ENCODE measurements at regions not wholly inside any gene's neighbourhood (a gene's known extent, or its start where the extent isn't known, plus 50 kb on each side); places are given as distances from the start of the nearest gene placed in this dataset.
"Not testable (repeated sequence)": the region's sequence is repeated elsewhere in the genome, so short reads cannot be mapped to it uniquely, and the experiment has no call there.

GRCh38 chr2:84286878-84287277 is 172.2 kb downstream of the SUCLG1 start:
- DNase-seq: no peak

DNA sequence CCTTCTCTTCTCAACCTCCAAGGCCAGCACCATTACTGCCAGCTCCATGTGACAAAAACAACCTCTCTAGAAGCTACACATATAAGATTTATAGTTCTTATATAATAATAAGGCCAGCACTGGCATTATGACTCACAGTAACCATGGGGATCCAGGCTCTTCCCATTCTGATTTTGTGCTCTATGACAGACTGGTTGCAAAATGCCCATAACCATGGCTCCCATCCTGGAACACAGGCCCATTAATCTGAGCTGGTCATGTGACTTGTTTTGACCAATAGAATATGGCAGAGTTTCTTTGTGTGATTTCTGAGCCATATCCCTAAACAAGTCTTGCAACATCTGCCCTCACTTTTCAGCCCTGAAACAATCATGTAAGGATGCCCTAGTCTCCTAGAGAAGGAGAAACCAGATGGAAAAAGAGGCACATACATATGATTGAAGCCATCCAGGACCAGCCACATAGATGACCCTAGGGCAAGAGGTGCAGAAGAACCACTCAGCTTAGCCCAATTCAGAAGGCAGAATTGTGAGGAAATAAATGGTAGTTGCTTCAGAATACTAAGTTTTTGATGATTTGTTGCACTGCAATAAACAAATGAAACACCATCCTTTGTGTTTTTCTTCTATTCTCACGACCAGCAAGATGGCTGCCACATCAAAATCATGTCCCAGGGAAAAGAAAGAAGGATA is 173.9 kb downstream of the SUCLG1 start:
- no peak for DNase-seq

DNA sequence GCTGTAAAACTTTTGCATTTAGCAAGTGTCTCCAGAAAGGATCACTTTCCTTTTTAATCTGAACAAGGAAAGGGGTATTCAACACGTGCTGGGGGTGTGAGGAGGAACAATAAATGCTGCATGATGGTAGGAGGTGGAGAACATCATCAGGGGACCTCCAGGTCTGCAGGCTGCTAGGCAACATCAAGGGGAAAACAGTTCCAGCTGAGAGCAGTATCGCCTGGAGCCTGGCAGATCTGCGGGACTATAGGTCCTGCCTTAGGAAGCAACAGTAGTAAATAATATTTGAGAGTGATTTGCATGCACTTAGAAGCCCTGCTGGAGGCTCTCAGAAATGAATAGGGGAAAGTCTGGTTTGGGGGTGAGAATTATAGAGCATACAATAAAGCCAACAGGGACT is 175.6 kb downstream of the SUCLG1 start:
- no peak for DNase-seq

GRCh38 chr2:84281510-84281909 is 177.6 kb downstream of the SUCLG1 start:
- no peak for DNase-seq

DNA sequence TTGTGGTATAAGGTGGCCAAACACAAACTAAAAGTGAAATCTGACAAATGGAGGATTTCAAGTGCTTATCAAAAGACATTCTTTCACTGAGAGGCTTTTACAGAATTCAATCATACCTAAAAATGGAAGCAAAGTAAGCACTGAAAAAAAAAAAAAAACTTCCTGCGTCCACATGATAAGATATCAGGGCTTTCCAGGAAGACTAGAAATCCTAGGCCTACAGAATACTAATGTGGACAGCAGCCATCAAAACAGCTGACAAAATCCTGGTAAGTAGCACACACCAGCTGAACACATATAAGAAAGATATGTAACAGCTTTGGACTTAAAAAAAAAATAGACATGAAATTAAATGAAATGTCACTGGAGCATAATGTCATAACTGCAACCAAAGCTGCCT is 178.2 kb downstream of the SUCLG1 start:
- DNase-seq: no peak

GRCh38 chr2:84278386-84278785 is 180.7 kb downstream of the SUCLG1 start:
- no peak for DNase-seq

DNA sequence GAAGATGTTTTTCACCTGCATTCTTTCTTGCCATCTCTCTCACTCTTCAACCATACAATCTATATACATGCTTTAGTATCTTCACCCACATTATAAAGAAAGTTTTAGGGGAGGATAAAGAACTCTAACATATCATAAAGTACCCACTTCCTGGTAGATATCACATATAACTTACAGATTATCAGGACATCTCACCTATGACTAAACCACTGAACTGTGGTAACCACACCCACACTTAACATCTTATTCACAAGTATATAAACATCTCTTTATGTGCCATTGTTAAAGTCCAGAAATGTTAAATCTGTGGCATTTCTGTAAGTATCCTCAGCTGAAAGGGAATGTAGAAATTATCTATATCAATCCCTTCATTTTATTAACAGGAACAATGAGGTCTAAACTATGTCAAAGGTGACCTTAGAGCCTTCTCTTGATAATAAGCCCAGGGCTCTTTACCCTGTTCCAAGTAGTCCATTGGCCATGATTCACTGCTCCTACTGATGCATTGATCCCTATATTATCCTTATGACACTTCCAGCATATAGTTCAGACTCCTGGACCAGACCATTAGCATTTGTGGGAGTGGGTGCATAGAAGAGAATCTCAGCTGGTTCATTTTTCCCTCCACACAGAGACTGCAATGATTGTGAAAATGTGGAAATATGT is 182.4 kb downstream of the SUCLG1 start:
- peak; percentile 10 for DNase-seq

DNA sequence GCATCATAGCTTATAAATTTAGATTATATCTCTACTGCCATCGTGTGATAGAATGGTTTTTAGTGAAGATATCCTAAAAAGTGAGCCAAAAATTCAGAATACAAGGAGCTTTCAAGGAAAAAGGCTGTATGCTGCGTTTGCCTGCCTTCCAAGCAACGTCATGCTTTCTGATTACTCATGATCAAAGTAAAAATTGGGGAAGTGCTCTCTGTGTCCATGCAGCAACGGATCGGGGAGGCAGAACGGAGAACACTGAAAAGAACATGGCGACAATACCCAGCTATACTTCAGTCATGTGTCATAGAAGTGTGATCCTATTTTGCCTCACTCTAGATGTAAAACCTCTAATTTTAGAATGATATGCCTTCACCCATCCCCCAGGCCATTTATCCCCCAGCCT is 185.7 kb downstream of the SUCLG1 start:
- no peak for DNase-seq

DNA sequence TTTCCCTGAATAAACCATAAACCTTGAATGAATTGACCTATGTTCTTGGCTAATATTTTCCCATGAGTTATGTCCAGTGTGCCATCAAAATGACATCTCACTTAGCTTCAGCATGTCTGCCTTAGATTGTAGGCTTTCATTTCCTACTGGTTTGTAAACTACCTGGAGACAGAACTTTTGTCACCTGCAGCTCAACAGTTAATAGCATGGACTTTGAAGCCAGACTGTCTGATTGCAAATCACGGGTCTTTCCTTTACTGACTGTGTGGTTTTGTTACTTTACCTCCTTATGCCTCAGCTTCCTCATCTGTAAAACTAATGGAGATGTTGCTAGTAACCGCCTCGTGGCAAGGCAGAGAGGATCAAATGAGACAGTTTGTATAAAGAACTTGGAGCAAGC is 187.1 kb downstream of the SUCLG1 start:
- DNase-seq: no peak

DNA sequence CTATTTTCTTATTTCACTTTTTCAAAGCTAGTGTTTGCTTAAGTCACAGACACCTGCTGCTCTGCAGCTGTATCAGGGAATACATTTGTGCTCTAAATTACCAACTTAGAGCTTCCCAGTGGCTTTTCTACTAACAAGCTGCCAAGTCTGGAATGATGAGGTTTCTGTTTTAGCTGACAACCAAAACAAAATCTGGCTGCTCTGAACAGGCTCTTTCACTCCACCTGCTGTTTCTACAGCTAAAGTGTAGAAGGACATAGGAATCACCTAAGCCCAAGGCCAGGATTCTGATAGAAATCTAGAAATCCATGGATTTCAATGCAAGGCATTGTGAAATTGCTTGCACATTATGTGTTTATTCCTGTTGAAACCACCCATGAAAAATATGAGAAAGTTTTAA is 201.2 kb downstream of the SUCLG1 start:
- no peak for DNase-seq

DNA sequence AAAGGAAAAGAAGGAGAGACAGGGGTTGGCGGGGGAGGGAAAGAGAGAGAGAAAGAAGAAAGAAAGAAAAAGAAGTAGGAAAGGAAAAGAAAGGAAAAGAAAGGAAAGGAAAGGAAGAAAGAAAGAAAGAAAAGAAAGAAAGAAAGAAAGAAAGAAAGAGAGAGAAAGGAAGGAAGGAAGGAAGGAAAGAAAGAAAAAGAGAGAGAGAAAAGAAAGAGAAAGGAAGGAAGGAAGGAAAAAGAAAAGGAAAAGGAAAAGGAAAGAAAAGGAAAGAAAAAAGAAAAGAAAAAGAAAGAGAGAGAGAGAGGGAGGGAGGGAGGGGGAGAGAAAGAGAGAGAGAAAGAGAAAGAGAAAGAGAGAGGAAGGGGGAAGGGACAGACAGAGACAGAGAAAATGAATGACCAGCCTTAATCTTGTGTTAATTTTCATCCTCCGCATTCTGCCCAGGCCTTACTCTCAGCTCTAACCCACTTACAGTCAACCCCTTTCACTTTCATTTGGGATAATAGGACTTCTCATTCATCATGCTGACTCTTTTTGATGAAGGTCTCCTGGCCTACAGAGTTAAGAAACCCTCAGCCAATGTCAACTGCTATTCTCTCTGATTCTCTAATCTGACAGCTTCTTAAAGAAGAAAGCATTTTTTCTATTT is 207.3 kb downstream of the SUCLG1 start:
- no peak for DNase-seq

GRCh38 chr2:84249140-84249539 is 209.9 kb downstream of the SUCLG1 start:
- DNase-seq: no peak

DNA sequence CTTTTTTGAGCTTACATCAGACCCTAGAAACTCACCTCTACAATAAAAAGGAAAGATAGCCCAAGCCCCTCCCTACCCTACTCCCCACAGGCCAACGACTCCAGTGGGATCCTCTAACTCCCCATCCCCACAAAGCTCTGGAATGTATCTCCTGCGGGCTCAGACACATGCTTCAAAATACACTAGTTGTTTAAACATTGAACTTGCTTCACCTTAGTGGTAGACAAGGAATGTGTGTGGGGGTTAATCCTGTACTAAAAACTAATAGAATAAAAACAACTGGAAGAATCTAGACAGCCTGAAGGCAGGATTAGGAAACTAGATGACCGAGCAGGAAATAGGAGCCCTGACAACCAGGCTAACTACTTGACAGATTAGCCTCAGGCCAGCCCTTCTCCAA is 211.5 kb downstream of the SUCLG1 start:
- no peak for DNase-seq

GRCh38 chr2:84243788-84244733 is 215.0 kb downstream of the SUCLG1 start:
- DNase-seq: no peak

- DNase-seq: no peak
Measured at GRCh38 chr2:84238907-84239306, 220.2 kb downstream of the SUCLG1 start.

DNA sequence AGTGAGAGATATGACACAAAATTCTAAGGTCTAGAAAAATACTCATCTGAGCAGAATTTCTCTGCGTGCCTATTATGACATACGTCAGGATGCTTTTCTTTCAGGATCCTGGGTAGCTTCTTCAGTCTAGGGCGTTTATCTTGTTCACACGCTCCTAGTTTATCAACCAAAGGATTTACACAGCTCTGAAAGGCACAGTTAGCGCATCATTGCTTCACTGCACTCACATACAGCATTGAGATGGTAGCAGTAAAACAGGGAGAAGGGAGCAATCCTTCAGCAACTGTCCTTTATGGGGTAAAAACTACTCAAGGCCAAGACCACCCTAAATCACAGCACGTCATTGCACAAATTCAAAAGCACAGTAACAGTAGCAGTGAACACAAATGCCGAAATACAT is 222.8 kb downstream of the SUCLG1 start:
- no peak for DNase-seq

DNA sequence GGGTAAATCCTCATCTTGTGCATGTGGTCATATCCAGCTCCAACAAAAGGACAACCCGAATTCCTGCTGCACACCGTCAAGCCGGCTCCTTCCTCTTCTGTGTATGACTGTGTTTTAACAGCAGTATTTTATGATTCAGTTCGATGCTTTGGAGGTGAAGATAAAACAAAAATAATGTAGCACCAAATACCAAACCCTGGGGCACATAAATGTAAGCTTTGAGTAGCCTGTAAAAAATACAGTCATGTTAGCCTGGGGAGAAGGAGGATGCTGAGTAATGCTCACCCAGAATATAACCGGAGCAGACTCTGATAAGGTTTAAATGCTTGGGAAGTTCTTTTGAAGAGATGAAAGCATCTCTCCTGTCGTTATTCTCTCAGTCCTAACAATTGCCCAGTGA is 225.0 kb downstream of the SUCLG1 start:
- no peak for DNase-seq

DNA sequence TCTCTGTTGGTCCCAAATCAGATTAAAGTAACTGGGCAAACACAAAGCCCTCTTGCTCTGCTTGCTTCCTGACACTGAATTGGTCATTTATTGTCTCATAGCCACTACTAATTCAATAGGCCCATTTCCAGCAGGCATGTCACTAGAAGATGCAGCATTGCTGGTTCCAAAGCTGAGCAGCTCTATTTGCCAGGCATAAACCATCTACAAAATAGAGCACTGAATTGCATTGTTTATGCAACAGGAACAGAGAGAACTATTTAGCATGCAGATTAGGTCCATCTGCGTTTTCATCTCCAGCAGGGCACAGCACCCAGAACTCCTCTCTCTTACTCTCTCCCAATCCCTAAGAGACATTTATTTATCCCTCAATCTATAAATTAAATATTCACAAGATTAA is 227.6 kb downstream of the SUCLG1 start:
- no peak for DNase-seq

DNA sequence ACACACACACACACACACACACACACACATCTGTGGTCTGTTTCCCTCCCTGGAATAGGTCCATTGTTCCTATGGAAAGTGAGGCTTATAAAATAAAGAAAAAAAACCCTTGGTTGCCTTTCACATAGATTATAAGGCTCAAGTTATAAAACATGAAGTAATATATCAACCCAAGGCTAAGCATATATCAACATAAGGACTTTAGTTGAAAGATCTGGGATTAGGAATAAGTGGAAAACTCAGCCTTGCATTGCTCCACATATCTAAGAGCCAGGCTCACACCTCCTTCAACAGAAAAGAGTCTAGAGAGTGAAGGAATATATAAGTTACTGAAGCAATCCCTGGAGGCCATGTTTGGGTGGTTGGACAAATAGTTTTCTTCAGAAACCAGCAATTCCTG is 235.0 kb downstream of the SUCLG1 start:
- no peak for DNase-seq

DNA sequence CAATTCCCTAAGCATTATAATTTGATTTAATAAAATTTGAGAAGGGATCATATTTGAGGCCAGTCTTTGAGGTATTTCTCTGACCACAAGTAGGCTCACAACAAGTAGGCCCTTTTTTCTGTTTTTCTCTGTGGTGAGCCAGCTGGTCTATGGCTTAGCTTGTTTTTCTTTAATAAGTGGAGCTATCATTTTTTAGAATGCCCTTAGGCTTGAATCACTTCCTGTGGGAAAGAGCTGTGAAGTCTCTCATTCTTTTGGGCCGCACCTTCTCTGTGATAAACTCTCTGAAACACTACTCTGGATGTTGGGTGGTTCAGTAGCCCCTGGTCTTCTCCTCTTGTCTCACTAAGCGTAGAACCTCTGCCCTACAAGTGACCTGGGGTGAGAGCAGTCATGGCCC is 235.9 kb downstream of the SUCLG1 start:
- no peak for DNase-seq

- not testable (repeated sequence) for DNase-seq
Measured at GRCh38 chr2:84221102-84221501, 238.0 kb downstream of the SUCLG1 start.

DNA sequence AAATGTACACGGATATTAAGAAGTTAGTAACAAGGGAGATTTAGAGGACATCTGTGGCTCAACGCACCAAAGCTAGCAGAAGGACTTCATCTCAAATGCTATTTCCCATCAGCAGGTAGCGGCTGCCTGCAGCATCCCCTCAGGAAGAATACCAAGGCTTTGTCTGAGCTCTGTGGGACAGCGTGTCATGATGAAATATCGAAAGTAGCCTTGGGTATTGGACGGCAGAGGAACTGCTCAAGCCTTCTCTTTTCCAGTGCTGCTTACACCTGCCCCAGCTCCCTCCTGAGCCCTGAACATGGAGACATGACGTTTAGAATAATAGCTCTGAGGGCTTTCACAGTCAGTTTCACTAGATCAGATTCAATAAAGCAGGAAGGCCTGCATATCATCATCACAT is 241.6 kb downstream of the SUCLG1 start:
- DNase-seq: no peak

GRCh38 chr2:84214455-84214854 is 244.6 kb downstream of the SUCLG1 start:
- DNase-seq: no peak
